DOHH2 (cell line): ENCODE measurements at regions not wholly inside any gene's neighbourhood (a gene's known extent, or its start where the extent isn't known, plus 50 kb on each side); places are given as distances from the start of the nearest gene placed in this dataset.

Experiments
- H3F3A ChIP-seq: fragments of 200-600 bp; sonication (generic), shearing (Covaris generic); 2 replicates; pipeline ENCODE4 v1.6.0; 2016; ENCODE audit warnings: antibody characterized with exemption, mild to moderate bottlenecking; ENCODE audit not compliant: control insufficient read depth, insufficient read depth
- H3K27ac ChIP-seq: fragments of 200-600 bp; sonication (generic); 2 replicates; pipeline ENCODE4 v1.5.1; 2014; ENCODE audit warnings: low read depth, mild to moderate bottlenecking, low read length, moderate library complexity
- H3K27me3 ChIP-seq: fragments of 200-600 bp; sonication (generic); 2 replicates; pipeline ENCODE4 v1.6.1; 2014; ENCODE audit warnings: mild to moderate bottlenecking, low read length, mixed read lengths; ENCODE audit not compliant: control insufficient read depth
- H3K36me3 ChIP-seq: fragments of 200-600 bp; sonication (generic); 2 replicates; pipeline ENCODE4 v1.6.1; 2014; ENCODE audit warnings: mild to moderate bottlenecking, low read length, moderate library complexity, mixed read lengths; ENCODE audit not compliant: control insufficient read depth
- H3K4me1 ChIP-seq: fragments of 200-600 bp; sonication (generic); 2 replicates; pipeline ENCODE4 v1.6.1; 2014; ENCODE audit warnings: mild to moderate bottlenecking, low read length, mixed read lengths; ENCODE audit not compliant: control insufficient read depth
- H3K4me2 ChIP-seq: fragments of 200-600 bp; sonication (generic); 2 replicates; pipeline ENCODE4 v1.6.0; 2014; ENCODE audit warnings: mild to moderate bottlenecking, low read length, moderate library complexity
- H3K4me3 ChIP-seq: fragments of 200-600 bp; sonication (generic); 2 replicates; pipeline ENCODE4 v1.5.1; 2014; ENCODE audit warnings: mild to moderate bottlenecking, low read length, mixed read lengths
- H3K79me2 ChIP-seq: fragments of 200-600 bp; sonication (generic); 2 replicates; pipeline ENCODE4 v1.6.1; 2014; ENCODE audit warnings: mild to moderate bottlenecking, low read length, mixed read lengths; ENCODE audit not compliant: control insufficient read depth
- H3K9me2 ChIP-seq: fragments of 200-600 bp; sonication (generic); replicated peaks from 2 replicates; pipeline ENCODE4 v1.6.1; 2014; ENCODE audit warnings: mild to moderate bottlenecking, low read length, mixed read lengths; ENCODE audit not compliant: control insufficient read depth
- H3K9me3 ChIP-seq: fragments of 200-600 bp; sonication (generic); 2 replicates; pipeline ENCODE4 v1.6.1; 2014; ENCODE audit warnings: antibody characterized with exemption, low read length, mixed read lengths; ENCODE audit not compliant: control insufficient read depth, insufficient read depth
- H4K20me1 ChIP-seq: fragments of 200-600 bp; sonication (generic); 2 replicates; pipeline ENCODE4 v1.6.0; 2014; ENCODE audit warnings: low read depth, mild to moderate bottlenecking, antibody characterized with exemption, low read length, moderate library complexity; ENCODE audit not compliant: control insufficient read depth, insufficient read depth
- CTCF ChIP-seq: fragments of 200-600 bp; sonication (generic); IDR thresholded peaks from one replicate; pipeline ENCODE4 v1.5.1; 2014; ENCODE audit warnings: antibody characterized with exemption, mild to moderate bottlenecking, low read depth, low read length; ENCODE audit not compliant: poor library complexity, severe bottlenecking
- EZH2phosphoT487 ChIP-seq: fragments of 200-600 bp; sonication (generic); IDR thresholded peaks from 2 replicates; pipeline ENCODE4 v1.6.1; 2017; ENCODE audit warnings: borderline replicate concordance, mild to moderate bottlenecking, antibody characterized with exemption, low read length, moderate library complexity, mixed read lengths

GRCh38 chr4:60619531-60620305 lies 580.4 kb upstream of the ADGRL3 start:
- Histone ChIP-seq H3K9me2 (no peaks in the 10 kb centered on the region), H3K27ac (no peak overlapping the region), H4K20me1 (no peaks in the 10 kb centered on the region), H3K36me3 (no peaks in the 10 kb centered on the region), H3K79me2 (no peaks in the 10 kb centered on the region), H3F3A (no peaks in the 10 kb centered on the region), H3K4me3 (no peak overlapping the region), H3K9me3 (no peaks in the 10 kb centered on the region), H3K27me3 (no peaks in the 10 kb centered on the region), H3K4me2 (no peak overlapping the region), H3K4me1 (no peaks in the 10 kb centered on the region)
- TF ChIP-seq CTCF: no peak
- TF ChIP-seq EZH2phosphoT487: no peak

DNA sequence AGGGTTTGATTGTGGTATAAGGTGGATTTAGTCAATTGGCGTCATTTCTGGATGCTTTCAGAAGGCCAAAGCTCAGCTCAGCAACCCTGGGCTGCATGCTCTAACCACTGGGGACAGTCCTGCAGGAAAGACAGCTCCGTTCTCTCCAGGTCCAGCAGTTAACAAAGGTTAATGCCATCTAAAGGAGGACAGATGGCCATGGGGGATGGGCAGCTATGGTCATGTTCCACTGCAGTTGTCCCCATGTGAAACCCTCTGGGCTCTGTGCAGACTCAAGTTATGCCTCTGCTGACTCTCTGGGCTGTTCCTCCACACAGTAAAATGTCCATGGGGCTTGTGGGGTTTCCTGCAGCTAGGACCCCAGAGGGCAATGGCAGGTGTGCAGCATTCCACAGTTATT lies 562.1 kb upstream of the ADGRL3 start:
- Histone ChIP-seq H3K27me3 (no peaks in the 10 kb centered on the region), H3F3A (no peaks in the 10 kb centered on the region), H3K79me2 (no peaks in the 10 kb centered on the region), H3K4me1 (no peaks in the 10 kb centered on the region), H3K4me3 (no peak overlapping the region), H3K27ac (no peak overlapping the region), H3K36me3 (no peaks in the 10 kb centered on the region), H3K4me2 (no peak overlapping the region), H3K9me3 (no peaks in the 10 kb centered on the region), H3K9me2 (no peaks in the 10 kb centered on the region), H4K20me1 (no peaks in the 10 kb centered on the region)
- TF ChIP-seq CTCF (no peak), EZH2phosphoT487 (no peak)

- TF ChIP-seq EZH2phosphoT487: no peak
- TF ChIP-seq CTCF: no peak
- no peaks in the 10 kb centered on the region for H3K79me2 ChIP-seq
- H3K4me3 ChIP-seq: no peak overlapping the region
- no peaks in the 10 kb centered on the region for H3K4me1 ChIP-seq
- H3K27ac ChIP-seq: no peak overlapping the region
- H3K9me3 ChIP-seq: no peaks in the 10 kb centered on the region
- no peaks in the 10 kb centered on the region for H3F3A ChIP-seq
- no peak overlapping the region for H3K4me2 ChIP-seq
- H4K20me1 ChIP-seq: no peaks in the 10 kb centered on the region
- no peaks in the 10 kb centered on the region for H3K36me3 ChIP-seq
- H3K27me3 ChIP-seq: no peaks in the 10 kb centered on the region
- no peaks in the 10 kb centered on the region for H3K9me2 ChIP-seq
Observed at GRCh38 chr4:60648774-60649173, 551.4 kb upstream of the ADGRL3 start.
